GM12874 (cell line): ENCODE measurements at regions not wholly inside any gene's neighbourhood (a gene's known extent, or its start where the extent isn't known, plus 50 kb on each side); places are given as distances from the start of the nearest gene placed in this dataset.

Experiments used
- TF ChIP-seq, protein P1 (sequence below): IDR thresholded peaks from 2 replicates; pipeline ENCODE4 v1.5.1; 2011; ENCODE audit warnings: low read depth, mild to moderate bottlenecking, control low read depth, low read length, moderate library complexity; ENCODE audit not compliant: insufficient read depth

DNA sequence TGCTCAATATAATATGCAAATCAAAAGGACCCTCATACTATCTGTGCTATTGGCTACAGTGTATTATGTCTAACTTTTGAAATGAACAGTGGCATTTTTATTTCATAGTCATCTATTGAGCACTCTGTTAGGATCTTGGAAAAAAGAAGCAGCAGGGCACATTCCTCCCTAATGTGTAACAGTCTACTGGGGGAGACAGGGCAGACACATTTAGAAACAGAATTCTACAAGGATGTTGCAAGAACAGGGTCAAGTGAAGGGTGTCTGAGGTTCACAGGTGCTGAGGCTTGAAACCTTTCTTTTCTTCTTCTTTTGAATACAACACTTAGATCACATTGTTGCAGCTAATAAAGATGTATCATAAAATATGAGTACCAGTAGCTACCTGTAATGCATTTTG is 129.7 kb upstream of the SLC4A4 start:
- TF ChIP-seq, protein P1, sequence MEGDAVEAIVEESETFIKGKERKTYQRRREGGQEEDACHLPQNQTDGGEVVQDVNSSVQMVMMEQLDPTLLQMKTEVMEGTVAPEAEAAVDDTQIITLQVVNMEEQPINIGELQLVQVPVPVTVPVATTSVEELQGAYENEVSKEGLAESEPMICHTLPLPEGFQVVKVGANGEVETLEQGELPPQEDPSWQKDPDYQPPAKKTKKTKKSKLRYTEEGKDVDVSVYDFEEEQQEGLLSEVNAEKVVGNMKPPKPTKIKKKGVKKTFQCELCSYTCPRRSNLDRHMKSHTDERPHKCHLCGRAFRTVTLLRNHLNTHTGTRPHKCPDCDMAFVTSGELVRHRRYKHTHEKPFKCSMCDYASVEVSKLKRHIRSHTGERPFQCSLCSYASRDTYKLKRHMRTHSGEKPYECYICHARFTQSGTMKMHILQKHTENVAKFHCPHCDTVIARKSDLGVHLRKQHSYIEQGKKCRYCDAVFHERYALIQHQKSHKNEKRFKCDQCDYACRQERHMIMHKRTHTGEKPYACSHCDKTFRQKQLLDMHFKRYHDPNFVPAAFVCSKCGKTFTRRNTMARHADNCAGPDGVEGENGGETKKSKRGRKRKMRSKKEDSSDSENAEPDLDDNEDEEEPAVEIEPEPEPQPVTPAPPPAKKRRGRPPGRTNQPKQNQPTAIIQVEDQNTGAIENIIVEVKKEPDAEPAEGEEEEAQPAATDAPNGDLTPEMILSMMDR = no peak

DNA sequence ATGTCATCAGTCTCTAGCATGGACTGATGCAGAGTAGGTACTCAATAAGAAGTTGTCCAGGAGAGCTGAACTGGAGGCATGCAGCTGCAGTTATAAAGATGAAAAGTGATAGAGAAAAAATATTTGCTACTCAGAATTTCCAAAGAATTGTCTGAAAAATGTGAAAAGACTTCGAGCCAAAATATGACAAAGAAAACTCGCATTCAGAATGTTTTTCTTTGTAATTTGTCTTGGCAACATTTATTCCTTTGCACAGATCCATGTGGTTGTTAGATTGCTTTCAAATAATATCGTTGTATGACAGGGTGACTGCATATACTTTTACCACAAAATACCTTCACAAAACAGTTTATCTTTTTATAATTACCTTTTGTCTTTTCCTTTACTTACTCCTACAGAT is 128.0 kb upstream of the SLC4A4 start:
- TF ChIP-seq, protein P1 = no peak

DNA sequence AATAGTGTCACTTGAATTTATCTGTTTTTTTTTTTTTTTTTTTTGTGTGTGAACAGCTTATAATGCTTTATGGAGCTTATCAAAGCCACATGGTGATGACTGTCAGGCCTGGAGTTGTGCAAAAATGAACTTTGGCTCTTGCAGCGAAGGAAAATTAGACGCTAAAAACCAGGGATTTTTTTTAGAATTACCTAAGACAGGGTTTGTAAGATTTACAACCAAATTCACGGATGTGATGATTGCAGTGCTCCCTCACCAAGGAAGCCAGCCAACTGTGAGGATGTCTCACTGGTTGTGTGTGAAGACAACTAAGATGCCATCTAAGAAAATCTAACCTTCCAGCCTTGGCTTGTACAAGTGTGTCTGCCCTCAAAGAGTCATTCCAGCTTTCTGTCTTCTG is 127.1 kb upstream of the SLC4A4 start:
- TF ChIP-seq, protein P1 = no peak

DNA sequence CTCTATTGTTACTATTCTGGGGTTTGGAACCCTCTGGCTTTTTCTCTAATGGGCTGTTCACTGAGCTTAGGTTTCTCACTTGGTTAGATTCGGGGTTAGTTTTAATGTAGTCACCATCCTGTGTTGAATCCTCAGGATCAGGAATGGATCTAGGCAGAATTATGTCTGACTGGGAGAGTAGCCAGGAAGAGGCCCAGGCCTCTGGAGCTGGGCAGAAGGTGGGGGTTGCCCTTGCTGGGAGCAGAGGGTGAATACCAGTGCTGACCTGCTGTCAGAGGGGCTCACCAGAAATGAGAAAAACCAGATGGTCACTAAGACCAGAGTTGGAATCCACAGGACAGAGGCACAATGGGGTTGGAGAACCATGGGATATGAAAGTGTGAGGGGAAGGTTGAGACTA is 126.6 kb upstream of the SLC4A4 start:
- TF ChIP-seq, protein P1 = no peak

DNA sequence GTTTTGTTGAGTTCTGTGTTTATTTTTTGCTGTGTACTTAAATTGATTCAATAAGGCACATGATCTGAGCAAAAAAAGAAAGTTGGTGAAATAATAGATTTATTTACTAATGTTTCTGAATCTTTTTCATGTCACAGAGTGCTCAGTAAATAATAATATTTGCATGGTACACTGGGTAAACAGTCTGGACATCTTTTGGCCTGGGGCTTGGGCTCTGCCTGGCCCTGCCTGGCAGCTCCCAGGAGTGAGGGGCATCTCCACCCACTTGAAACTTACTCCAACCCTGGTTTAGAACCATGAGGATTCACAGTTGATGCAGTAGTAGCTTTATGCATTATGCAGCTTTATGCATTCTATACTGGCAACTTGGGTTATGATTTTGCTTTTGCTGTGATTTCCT is 124.2 kb upstream of the SLC4A4 start:
- TF ChIP-seq, protein P1 = no peak

DNA sequence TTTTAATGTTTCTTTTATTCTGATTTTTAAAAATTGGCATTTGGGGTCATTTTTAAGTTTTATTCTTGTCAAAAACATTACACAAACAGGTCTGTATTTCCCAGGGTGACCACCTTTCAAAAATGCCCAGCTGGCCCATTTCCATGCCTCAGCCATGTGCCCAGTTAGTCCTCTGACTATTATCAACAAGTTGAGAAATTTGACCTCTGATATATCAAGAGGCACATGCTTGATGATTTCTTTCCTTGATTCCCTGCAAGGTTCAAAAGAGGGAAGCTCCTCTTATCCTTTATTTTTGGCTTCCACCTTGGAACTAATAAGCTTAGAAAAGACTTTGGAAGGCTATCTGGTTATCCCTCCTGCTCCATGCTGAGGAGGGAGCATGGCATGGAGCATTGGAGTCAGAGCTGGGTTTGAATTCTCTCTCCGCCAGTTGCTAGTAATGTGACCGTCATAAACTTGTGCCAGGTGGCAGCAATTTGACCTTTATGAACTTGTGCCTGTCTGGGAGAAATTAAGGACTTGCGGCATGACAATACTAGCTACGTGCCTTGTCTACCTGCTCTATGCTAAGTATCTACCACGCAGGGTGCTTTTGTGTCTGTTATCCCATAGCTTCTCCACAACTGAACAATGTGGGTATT is 122.4 kb upstream of the SLC4A4 start:
- TF ChIP-seq, protein P1 = no peak

DNA sequence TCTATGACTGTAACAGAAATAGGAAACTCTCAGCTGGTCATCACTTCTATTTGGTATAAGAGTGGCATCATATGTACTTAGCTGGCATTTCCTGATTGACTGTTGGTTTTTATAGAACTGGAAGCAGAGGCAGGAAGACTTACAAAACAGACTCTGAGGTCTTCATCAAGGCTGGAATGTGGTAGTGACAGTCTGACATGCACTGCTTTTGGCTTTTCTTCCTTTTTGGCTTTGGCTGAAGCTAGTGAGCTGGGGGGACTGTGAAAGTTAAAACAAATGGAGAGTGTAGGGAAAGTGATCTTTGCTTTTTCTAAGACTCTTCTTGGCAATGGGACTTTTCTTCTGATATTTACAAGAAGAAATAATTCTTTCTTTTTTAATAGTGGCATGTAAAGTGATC is 121.1 kb upstream of the SLC4A4 start:
- TF ChIP-seq, protein P1 = no peak
